HG02798 (cell line): ENCODE measurements at regions not wholly inside any gene's neighbourhood (a gene's known extent, or its start where the extent isn't known, plus 50 kb on each side); places are given as distances from the start of the nearest gene placed in this dataset.

Source experiments
- ATAC-seq: cut with Tn5 transposase; IDR thresholded peaks from one replicate; pipeline ENCODE4 v1.9.1; 2021; ENCODE audit warnings: mild to moderate bottlenecking; ENCODE audit not compliant: unreplicated experiment, poor library complexity

GRCh38 chr7:26034391-26034790, 117.6 kb upstream of the NFE2L3 start:
- ATAC-seq: no peak

- ATAC-seq: no peak
Observed at GRCh38 chr7:26035552-26035951, 116.4 kb upstream of the NFE2L3 start.

GRCh38 chr7:26036092-26036491, 115.9 kb upstream of the NFE2L3 start:
- ATAC-seq: no peak

GRCh38 chr7:26038201-26038990, 113.6 kb upstream of the NFE2L3 start:
- ATAC-seq: no peak

DNA sequence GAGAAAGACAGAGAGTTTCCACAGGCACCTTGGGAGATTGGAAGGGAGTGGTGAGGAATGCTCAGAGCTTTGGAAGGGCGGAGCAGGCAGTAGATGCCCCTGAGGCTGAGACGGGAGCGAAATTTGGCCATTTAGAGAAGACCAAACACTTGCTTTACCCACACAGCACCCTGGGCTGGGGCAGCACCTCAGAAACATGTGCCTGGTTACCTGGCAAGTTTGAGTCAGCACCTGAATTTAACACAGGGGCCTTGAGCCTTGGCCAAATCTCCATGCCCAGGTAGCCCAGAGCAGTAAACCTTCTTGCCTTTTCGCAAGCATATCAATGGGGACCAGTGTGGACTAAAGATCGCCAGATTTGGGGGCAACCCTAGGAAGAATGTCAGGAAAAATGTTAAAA, 111.9 kb upstream of the NFE2L3 start:
- no peak for ATAC-seq

DNA sequence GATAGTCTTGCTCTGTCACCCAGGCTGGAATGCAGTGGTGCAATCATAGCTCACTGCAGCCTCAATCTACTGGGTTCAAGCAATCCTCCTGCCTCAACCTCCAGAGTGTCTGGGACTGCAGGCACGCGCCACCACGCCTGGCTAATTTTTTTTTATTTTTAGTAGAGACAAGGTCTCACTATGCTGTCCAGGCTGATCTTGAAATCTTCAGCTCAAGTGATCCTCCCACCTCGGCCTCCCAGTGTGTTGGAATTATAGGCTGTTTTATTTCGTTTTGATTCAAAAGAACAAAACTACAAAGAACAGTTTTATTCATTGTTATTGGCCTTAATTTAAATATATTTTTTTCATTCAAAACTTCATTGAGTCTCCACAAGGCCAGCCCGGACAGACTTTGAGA, 109.8 kb upstream of the NFE2L3 start:
- ATAC-seq: no peak

DNA sequence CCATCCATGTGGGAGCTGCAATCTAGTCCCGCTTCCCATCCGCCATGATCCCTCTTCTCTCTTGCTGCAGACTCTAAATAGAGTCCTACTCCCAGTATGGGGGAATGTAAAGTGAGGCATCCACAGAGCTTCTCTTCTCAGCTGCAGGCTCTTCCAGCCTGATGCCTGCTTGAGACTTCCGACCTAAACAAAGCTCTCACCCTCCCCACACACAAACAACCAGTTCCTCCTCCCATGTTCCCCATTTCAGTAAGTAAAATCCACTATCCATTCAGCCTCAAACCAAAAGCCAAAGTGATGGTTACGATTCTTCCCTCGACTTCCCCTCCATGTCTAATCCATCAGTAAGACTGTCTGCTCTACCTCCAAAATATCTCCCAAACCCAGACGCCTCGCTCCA, 108.2 kb upstream of the NFE2L3 start:
- ATAC-seq: no peak

DNA sequence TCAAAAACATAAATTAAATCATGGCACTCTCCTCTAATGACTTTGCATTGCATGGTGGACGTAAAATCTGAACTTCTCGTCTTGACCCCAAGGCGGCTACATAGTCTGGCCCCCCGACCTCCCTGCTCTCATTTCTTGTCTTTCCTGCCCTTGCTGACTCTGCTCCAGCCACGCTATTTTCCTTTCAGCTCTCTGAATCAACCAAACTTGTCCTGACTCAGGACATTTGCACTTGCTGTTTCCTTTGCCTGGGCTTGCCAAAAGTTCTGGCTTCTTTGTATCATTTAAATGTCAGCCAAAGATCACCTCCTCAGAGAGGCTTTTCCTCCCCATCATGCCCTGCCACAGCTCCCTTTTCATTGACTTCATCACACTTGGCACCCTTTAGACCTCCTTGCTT, 107.7 kb upstream of the NFE2L3 start:
- ATAC-seq: no peak

DNA sequence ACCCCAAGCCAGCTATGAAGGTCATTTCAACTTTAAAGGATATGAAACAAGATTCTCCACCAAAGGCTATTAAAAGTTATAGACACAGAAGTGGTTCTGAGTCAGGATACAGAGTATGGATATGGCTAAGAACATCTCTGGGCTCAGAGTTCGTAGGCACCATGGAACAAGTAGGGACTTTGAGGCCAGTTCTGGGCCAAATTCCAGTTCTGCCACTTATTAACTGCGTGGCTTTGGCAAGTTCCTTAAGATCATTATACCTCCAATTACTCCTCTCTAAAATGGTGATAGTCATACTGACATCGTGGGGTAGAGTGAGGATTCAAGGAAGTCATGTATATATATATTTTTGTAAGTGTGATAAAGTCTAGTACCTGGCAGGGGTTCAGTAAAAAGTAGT, 105.8 kb upstream of the NFE2L3 start:
- ATAC-seq: no peak

DNA sequence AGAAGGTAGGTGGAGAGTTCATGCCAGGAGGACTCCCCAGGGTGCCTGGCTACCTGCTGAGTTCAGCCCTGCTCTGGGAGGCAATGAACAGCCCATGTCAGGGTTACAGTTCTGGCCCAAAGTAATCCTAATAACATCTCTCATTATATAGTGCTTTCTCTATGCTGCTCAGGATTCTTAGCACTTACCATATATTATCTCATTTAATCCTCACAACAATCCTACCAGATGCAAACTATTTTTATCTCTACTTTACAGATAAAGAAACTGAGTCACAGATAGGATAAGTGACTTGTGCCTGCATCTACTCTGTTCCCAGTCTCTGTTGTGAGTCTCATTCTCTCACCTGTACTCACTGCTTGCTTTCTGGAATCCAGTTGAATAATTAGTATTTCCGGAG, 105.1 kb upstream of the NFE2L3 start:
- ATAC-seq: no peak

GRCh38 chr7:26048663-26049062, 103.3 kb upstream of the NFE2L3 start:
- no peak for ATAC-seq

DNA sequence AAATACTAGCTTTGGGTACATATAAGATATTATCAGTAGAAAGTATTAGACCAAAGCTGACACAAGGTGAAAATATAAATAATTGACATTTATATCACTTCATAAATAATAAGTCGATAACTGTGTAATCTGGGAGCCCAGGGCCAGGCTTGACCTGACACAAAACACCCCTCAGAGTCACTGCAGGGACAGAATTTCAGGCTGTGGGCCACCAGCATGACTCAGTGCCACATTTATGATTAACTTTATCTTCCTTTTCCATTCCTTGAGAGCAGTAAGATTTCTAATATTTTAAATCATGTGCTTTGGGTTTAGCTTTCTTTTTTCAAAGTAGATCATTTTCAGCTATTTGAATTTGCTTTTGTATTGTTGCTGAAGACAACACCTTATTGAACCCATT, 102.9 kb upstream of the NFE2L3 start:
- ATAC-seq: no peak

DNA sequence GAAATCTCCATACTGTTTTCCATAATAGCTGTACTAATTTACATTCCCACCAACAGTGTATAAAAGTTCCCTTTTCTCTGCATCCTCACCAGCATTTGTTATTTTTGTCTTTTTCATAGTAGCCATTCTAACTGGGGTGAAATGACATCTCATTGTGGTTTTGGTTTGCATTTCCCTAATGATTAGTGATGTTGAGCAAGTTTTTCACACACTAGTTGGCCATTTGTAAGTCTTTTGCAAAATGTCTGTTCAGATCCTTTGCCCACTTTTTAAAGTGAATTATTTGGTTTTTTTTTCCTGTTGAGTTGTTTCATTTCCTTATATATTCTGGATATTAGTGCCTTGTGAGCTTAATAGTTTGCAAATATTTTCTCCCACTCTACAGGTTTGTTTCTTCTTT, 101.0 kb upstream of the NFE2L3 start:
- ATAC-seq: no peak

GRCh38 chr7:26052706-26053105, 99.3 kb upstream of the NFE2L3 start:
- ATAC-seq: no peak

DNA sequence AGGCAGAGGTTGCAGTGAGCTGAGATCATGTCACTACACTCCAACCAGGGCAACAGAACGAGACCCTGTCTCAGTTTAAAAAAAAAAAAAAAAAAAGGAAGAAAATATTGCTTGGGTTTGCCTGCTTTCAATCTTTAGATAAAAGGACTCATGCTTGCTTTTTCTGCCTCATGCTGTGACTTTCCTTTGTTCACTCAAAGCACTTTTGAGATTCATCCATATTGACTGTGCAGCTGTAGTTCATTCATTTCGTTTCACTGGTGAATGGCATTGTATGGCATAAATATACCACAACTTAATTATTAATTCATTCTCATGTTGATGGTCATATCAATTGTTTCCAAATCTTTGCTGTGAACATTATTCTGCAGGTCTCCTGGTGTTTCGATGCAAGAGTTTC, 97.6 kb upstream of the NFE2L3 start:
- ATAC-seq: no peak

- ATAC-seq: no peak
Observed at GRCh38 chr7:26055241-26055640, 96.8 kb upstream of the NFE2L3 start.

GRCh38 chr7:26060733-26061677, 91.0 kb upstream of the NFE2L3 start:
- no peak for ATAC-seq

GRCh38 chr7:26061678-26062603, 90.1 kb upstream of the NFE2L3 start:
- ATAC-seq: no peak

DNA sequence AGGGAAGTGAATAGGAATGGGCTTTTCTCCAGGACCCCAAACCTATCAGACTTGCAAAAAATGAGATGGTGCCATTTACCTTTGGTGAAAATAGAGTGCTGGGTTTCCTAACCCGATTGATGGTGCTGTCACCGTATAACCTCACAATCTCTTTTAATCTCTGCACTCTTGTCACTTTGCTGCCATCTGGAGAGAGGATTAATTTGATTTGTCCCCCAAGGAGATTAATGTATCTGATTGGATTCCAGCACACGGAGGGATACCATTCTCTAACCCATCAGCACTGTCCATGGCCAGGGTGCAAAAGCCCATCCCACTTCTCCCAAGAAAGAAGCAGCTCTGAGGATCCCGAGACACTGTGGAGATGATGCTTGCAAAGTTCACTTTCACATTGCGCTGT, 86.3 kb upstream of the NFE2L3 start:
- ATAC-seq: no peak

- ATAC-seq: no peak
Observed at GRCh38 chr7:26066736-26067135, 85.3 kb upstream of the NFE2L3 start.
